Peyer's patch (tissue), 4 donors: ENCODE measurements at regions not wholly inside any gene's neighbourhood (a gene's known extent, or its start where the extent isn't known, plus 50 kb on each side); places are given as distances from the start of the nearest gene placed in this dataset.

Experiments
- DNase-seq, 3 donors: peaks; one replicate each; pipeline ENCODE4 v3.0.0-alpha.2; 2017 to 2019
- H3K27ac ChIP-seq, 4 donors: fragments of 200-600 bp; sonication (generic); one replicate each; pipeline ENCODE4 v1.5.1; 2016 to 2019
- H3K27me3 ChIP-seq, 2 donors: fragments of 200-600 bp; sonication (generic); one replicate each; pipeline ENCODE4 v1.5.1; 2019
- H3K36me3 ChIP-seq, 3 donors: fragments of 200-600 bp; sonication (generic); one replicate each; pipeline ENCODE4 v1.5.1; 2016 to 2019
- H3K4me1 ChIP-seq, 4 donors: fragments of 200-600 bp; sonication (generic); one replicate each; pipeline ENCODE4 v1.5.1; 2016 to 2019
- H3K4me3 ChIP-seq, 4 donors: fragments of 200-600 bp; sonication (generic); 1 replicate in 3 of 4; 2 replicates in 1 of 4; pipeline ENCODE4 v1.5.1; 2016 to 2019; ENCODE audit warnings: mild to moderate bottlenecking in 1 of 4
- H3K9me3 ChIP-seq, 4 donors: fragments of 200-600 bp; sonication (generic); one replicate each; pipeline ENCODE4 v1.5.1; 2016 to 2019; ENCODE audit warnings: mild to moderate bottlenecking in 1 of 4
- CTCF ChIP-seq, 6 experiments: fragments of 450-650 bp in 4 of 6; fragments of 200-600 bp in 2 of 6; sonication (generic) in 1 of 6; IDR thresholded peaks; one replicate each; pipeline ENCODE4 v1.5.1; 2017 to 2019; ENCODE audit warnings: antibody characterized with exemption in 6 of 6, mild to moderate bottlenecking in 3 of 6, moderate library complexity in 1 of 6
- POLR2A ChIP-seq, 2 donors: fragments of 450-650 bp; IDR thresholded peaks; one replicate each; pipeline ENCODE4 v1.5.1; 2017; ENCODE audit warnings: antibody characterized with exemption in 2 of 2, mild to moderate bottlenecking in 2 of 2, moderate library complexity in 2 of 2

- no peak for TF ChIP-seq CTCF (IDR thresholded peaks at IDR 0.05)
- no peak for TF ChIP-seq POLR2A (IDR thresholded peaks at IDR 0.05)
- Histone ChIP-seq H3K4me3 (no peak overlapping the region), H3K27me3 (no peaks in the 10 kb centered on the region), H3K36me3 (no peaks in the 10 kb centered on the region), H3K27ac (no peak overlapping the region), H3K4me1 (no peaks in the 10 kb centered on the region), H3K9me3 (no peaks in the 10 kb centered on the region)
- peak in 1 of 3 donors; percentile 25 for DNase-seq
Measured at GRCh38 chr20:61052776-61053442, 199.2 kb upstream of the CDH4 start.

- Histone ChIP-seq H3K27ac (no peak overlapping the region), H3K4me3 (no peak overlapping the region), H3K36me3 (no peaks in the 10 kb centered on the region), H3K4me1 (no peaks in the 10 kb centered on the region), H3K9me3 (no peaks in the 10 kb centered on the region), H3K27me3 (no peaks in the 10 kb centered on the region)
- DNase-seq: no peak
- TF ChIP-seq CTCF (IDR thresholded peaks at IDR 0.05): no peak
- no peak for TF ChIP-seq POLR2A (IDR thresholded peaks at IDR 0.05)
Measured at GRCh38 chr20:61053487-61053886, 198.6 kb upstream of the CDH4 start.

GRCh38 chr20:61053889-61054288, 198.2 kb upstream of the CDH4 start:
- DNase-seq: peak in 1 of 3 donors; percentile 6
- H3K27ac ChIP-seq: no peak overlapping the region
- TF ChIP-seq POLR2A (IDR thresholded peaks at IDR 0.05) (no peak), CTCF (IDR thresholded peaks at IDR 0.05) (no peak)
- no peak overlapping the region for H3K4me3 ChIP-seq
- H3K36me3 ChIP-seq: no peaks in the 10 kb centered on the region
- no peaks in the 10 kb centered on the region for H3K9me3 ChIP-seq
- H3K27me3 ChIP-seq: no peaks in the 10 kb centered on the region
- no peaks in the 10 kb centered on the region for H3K4me1 ChIP-seq

GRCh38 chr20:61054411-61054810, 197.7 kb upstream of the CDH4 start:
- peak in 1 of 3 donors; percentile 31 for DNase-seq
- no peak for TF ChIP-seq CTCF (IDR thresholded peaks at IDR 0.05)
- TF ChIP-seq POLR2A (IDR thresholded peaks at IDR 0.05): no peak
- H3K27ac ChIP-seq: no peak overlapping the region
- no peak overlapping the region for H3K4me3 ChIP-seq
- H3K27me3 ChIP-seq: no peaks in the 10 kb centered on the region
- H3K9me3 ChIP-seq: no peaks in the 10 kb centered on the region
- no peaks in the 10 kb centered on the region for H3K36me3 ChIP-seq
- no peaks in the 10 kb centered on the region for H3K4me1 ChIP-seq

- Histone ChIP-seq H3K27me3 (no peaks in the 10 kb centered on the region), H3K4me3 (no peak overlapping the region), H3K4me1 (no peaks in the 10 kb centered on the region), H3K27ac (peak overlapping the region in 1 of 4 donors; percentile 42), H3K36me3 (no peaks in the 10 kb centered on the region), H3K9me3 (no peaks in the 10 kb centered on the region)
- no peak for TF ChIP-seq POLR2A (IDR thresholded peaks at IDR 0.05)
- TF ChIP-seq CTCF (IDR thresholded peaks at IDR 0.05): no peak
- peak in 1 of 3 donors; percentile 30 for DNase-seq
Measured at GRCh38 chr20:61055180-61056010, 196.7 kb upstream of the CDH4 start.
